ENCODE measurements at regions not wholly inside any gene's neighbourhood (a gene's known extent, or its start where the extent isn't known, plus 50 kb on each side); places are given as distances from the start of the nearest gene placed in this dataset.

DNA sequence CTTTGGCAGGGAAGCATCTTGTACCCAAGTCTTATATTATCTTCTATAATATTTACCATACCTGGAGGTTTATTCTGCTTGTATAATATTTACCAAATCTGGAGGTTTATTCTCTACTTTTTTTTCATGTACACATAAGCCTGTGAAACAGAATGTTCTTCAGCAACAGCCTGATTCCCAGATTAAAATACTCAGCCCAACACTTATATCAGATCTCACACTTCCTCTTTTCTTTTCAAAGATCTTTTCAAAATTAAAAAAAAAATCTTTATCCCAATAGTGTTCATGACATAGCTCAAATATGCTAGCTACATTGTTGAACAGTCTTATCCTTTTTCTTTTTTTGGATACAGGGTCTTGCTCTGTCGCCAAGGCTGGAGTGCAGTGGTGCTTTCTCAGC, 300.7 kb downstream of the LMO7 start (continued):
- TF ChIP-seq, protein P1, sequence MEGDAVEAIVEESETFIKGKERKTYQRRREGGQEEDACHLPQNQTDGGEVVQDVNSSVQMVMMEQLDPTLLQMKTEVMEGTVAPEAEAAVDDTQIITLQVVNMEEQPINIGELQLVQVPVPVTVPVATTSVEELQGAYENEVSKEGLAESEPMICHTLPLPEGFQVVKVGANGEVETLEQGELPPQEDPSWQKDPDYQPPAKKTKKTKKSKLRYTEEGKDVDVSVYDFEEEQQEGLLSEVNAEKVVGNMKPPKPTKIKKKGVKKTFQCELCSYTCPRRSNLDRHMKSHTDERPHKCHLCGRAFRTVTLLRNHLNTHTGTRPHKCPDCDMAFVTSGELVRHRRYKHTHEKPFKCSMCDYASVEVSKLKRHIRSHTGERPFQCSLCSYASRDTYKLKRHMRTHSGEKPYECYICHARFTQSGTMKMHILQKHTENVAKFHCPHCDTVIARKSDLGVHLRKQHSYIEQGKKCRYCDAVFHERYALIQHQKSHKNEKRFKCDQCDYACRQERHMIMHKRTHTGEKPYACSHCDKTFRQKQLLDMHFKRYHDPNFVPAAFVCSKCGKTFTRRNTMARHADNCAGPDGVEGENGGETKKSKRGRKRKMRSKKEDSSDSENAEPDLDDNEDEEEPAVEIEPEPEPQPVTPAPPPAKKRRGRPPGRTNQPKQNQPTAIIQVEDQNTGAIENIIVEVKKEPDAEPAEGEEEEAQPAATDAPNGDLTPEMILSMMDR (IDR thresholded peaks at IDR 0.05; ENCODE audit: control extremely low read depth in 1 of 3, insufficient read depth in 1 of 3, low read depth in 1 of 3, low read length in 3 of 3): no peak
- no peak for TF ChIP-seq POU5F1 (IDR thresholded peaks at IDR 0.05; ENCODE audit: low read depth, low read length)
- TF ChIP-seq, protein P2, sequence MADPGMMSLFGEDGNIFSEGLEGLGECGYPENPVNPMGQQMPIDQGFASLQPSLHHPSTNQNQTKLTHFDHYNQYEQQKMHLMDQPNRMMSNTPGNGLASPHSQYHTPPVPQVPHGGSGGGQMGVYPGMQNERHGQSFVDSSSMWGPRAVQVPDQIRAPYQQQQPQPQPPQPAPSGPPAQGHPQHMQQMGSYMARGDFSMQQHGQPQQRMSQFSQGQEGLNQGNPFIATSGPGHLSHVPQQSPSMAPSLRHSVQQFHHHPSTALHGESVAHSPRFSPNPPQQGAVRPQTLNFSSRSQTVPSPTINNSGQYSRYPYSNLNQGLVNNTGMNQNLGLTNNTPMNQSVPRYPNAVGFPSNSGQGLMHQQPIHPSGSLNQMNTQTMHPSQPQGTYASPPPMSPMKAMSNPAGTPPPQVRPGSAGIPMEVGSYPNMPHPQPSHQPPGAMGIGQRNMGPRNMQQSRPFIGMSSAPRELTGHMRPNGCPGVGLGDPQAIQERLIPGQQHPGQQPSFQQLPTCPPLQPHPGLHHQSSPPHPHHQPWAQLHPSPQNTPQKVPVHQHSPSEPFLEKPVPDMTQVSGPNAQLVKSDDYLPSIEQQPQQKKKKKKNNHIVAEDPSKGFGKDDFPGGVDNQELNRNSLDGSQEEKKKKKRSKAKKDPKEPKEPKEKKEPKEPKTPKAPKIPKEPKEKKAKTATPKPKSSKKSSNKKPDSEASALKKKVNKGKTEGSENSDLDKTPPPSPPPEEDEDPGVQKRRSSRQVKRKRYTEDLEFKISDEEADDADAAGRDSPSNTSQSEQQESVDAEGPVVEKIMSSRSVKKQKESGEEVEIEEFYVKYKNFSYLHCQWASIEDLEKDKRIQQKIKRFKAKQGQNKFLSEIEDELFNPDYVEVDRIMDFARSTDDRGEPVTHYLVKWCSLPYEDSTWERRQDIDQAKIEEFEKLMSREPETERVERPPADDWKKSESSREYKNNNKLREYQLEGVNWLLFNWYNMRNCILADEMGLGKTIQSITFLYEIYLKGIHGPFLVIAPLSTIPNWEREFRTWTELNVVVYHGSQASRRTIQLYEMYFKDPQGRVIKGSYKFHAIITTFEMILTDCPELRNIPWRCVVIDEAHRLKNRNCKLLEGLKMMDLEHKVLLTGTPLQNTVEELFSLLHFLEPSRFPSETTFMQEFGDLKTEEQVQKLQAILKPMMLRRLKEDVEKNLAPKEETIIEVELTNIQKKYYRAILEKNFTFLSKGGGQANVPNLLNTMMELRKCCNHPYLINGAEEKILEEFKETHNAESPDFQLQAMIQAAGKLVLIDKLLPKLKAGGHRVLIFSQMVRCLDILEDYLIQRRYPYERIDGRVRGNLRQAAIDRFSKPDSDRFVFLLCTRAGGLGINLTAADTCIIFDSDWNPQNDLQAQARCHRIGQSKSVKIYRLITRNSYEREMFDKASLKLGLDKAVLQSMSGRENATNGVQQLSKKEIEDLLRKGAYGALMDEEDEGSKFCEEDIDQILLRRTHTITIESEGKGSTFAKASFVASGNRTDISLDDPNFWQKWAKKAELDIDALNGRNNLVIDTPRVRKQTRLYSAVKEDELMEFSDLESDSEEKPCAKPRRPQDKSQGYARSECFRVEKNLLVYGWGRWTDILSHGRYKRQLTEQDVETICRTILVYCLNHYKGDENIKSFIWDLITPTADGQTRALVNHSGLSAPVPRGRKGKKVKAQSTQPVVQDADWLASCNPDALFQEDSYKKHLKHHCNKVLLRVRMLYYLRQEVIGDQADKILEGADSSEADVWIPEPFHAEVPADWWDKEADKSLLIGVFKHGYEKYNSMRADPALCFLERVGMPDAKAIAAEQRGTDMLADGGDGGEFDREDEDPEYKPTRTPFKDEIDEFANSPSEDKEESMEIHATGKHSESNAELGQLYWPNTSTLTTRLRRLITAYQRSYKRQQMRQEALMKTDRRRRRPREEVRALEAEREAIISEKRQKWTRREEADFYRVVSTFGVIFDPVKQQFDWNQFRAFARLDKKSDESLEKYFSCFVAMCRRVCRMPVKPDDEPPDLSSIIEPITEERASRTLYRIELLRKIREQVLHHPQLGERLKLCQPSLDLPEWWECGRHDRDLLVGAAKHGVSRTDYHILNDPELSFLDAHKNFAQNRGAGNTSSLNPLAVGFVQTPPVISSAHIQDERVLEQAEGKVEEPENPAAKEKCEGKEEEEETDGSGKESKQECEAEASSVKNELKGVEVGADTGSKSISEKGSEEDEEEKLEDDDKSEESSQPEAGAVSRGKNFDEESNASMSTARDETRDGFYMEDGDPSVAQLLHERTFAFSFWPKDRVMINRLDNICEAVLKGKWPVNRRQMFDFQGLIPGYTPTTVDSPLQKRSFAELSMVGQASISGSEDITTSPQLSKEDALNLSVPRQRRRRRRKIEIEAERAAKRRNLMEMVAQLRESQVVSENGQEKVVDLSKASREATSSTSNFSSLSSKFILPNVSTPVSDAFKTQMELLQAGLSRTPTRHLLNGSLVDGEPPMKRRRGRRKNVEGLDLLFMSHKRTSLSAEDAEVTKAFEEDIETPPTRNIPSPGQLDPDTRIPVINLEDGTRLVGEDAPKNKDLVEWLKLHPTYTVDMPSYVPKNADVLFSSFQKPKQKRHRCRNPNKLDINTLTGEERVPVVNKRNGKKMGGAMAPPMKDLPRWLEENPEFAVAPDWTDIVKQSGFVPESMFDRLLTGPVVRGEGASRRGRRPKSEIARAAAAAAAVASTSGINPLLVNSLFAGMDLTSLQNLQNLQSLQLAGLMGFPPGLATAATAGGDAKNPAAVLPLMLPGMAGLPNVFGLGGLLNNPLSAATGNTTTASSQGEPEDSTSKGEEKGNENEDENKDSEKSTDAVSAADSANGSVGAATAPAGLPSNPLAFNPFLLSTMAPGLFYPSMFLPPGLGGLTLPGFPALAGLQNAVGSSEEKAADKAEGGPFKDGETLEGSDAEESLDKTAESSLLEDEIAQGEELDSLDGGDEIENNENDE (IDR thresholded peaks at IDR 0.05; ENCODE audit: insufficient replicate concordance, low read length): no peak

Data from H1 (cell line).